K562 (cell line): ENCODE measurements at regions not wholly inside any gene's neighbourhood (a gene's known extent, or its start where the extent isn't known, plus 50 kb on each side); places are given as distances from the start of the nearest gene placed in this dataset.

ENCODE experiments used
- ARID1B ChIP-seq: fragments of 450-650 bp; IDR thresholded peaks from 2 replicates; pipeline ENCODE4 v1.6.1; 2016; ENCODE audit warnings: antibody characterized with exemption, mild to moderate bottlenecking, inconsistent platforms
- BDP1 ChIP-seq: IDR thresholded peaks from 3 replicates; pipeline ENCODE4 v1.6.1; 2011; ENCODE audit not compliant: insufficient read length, insufficient read depth
- DPF2 ChIP-seq: fragments of 450-650 bp; IDR thresholded peaks from 2 replicates; pipeline ENCODE4 v1.6.1; 2016
- L3MBTL2 ChIP-seq: fragments of 450-650 bp; IDR thresholded peaks from 2 replicates; pipeline ENCODE4 v1.6.1; 2016; ENCODE audit warnings: mild to moderate bottlenecking, moderate library complexity
- LEF1 ChIP-seq: fragments of 450-650 bp; IDR thresholded peaks from 2 replicates; pipeline ENCODE4 v1.6.1; 2016; ENCODE audit warnings: mild to moderate bottlenecking
- MXI1 ChIP-seq: IDR thresholded peaks from 2 replicates; pipeline ENCODE4 v1.6.1; 2011; ENCODE audit warnings: low read depth, mild to moderate bottlenecking, improper control_type of control experiment, low read length
- PRPF4 ChIP-seq: fragments of 200-400 bp; formaldehyde crosslinking; IDR thresholded peaks from one replicate; pipeline ENCODE4 v1.6.1; 2017; ENCODE audit warnings: low read length, low read depth, mild to moderate bottlenecking; ENCODE audit not compliant: insufficient read depth, poor library complexity, severe bottlenecking
- TBL1XR1 ChIP-seq, 2 experiments: IDR thresholded peaks; 2 replicates each; pipeline ENCODE4 v1.6.1; 2012; ENCODE audit warnings: improper control_type of control experiment in 2 of 2, low read length in 2 of 2, mild to moderate bottlenecking in 1 of 2
- ZBTB1 ChIP-seq: sonication (generic); formaldehyde crosslinking; IDR thresholded peaks from 2 replicates; pipeline ENCODE4 v1.8.1; 2023; ENCODE audit warnings: missing genetic modification reagents, low read depth, mild to moderate bottlenecking, borderline replicate concordance
- ZBTB8A ChIP-seq: fragments of 450-650 bp; IDR thresholded peaks from 2 replicates; pipeline ENCODE4 v1.6.1; 2018; ENCODE audit warnings: mild to moderate bottlenecking, moderate library complexity; ENCODE audit not compliant: partially characterized antibody
- ZEB2 ChIP-seq: fragments of 450-650 bp; IDR thresholded peaks from 2 replicates; pipeline ENCODE4 v1.6.1; 2016
- ZFX ChIP-seq: sonication (generic); formaldehyde crosslinking; IDR thresholded peaks from 2 replicates; pipeline ENCODE4 v1.8.0; 2022; ENCODE audit warnings: mild to moderate bottlenecking, missing genetic modification reagents, moderate library complexity
- ZNF316 ChIP-seq: fragments of 450-650 bp; IDR thresholded peaks from 2 replicates; pipeline ENCODE4 v1.6.1; 2016
- TF ChIP-seq, protein P1 (sequence below): fragments of 200-800 bp; sonication (Bioruptor generic); IDR thresholded peaks from 2 replicates; pipeline ENCODE4 v1.6.1; 2017; ENCODE audit warnings: missing genetic modification characterization, missing compliant biosample characterization
- TF ChIP-seq, protein P2 (sequence below): IDR thresholded peaks from 3 replicates; pipeline ENCODE4 v1.6.1; 2011; ENCODE audit warnings: borderline replicate concordance, mild to moderate bottlenecking; ENCODE audit not compliant: insufficient read length, insufficient read depth

DNA sequence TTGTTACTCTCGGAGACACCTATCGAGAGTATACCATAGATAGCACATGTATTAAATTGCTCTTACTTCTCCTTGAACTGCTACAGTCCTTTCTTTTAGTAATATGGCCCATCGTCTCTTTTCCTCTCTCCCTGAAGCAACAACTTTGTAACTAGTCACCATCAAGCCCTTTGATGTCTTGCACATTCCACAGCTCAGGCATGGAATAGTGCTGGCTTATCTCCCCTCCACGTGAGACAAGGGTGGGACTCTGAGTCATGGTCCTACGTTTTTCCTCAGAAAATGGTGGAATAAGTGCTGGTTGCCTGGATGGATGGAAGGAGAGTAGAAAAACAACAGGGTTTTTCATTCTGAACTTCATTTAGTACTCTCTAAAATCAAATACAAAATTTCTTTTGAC, 163.3 kb upstream of the MBNL1 start (continued):
- no peak for TF ChIP-seq PRPF4
- no peak for TF ChIP-seq ZEB2
- TF ChIP-seq ZBTB1 (CRISPR knock-in tag): no peak
- TF ChIP-seq, protein P1, sequence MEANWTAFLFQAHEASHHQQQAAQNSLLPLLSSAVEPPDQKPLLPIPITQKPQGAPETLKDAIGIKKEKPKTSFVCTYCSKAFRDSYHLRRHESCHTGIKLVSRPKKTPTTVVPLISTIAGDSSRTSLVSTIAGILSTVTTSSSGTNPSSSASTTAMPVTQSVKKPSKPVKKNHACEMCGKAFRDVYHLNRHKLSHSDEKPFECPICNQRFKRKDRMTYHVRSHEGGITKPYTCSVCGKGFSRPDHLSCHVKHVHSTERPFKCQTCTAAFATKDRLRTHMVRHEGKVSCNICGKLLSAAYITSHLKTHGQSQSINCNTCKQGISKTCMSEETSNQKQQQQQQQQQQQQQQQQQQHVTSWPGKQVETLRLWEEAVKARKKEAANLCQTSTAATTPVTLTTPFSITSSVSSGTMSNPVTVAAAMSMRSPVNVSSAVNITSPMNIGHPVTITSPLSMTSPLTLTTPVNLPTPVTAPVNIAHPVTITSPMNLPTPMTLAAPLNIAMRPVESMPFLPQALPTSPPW (CRISPR knock-in tag): no peak
- TF ChIP-seq TBL1XR1 (IDR thresholded peaks at IDR 0.05; ENCODE audit: low read length in 2 of 2): no peak
- TF ChIP-seq, protein P2, sequence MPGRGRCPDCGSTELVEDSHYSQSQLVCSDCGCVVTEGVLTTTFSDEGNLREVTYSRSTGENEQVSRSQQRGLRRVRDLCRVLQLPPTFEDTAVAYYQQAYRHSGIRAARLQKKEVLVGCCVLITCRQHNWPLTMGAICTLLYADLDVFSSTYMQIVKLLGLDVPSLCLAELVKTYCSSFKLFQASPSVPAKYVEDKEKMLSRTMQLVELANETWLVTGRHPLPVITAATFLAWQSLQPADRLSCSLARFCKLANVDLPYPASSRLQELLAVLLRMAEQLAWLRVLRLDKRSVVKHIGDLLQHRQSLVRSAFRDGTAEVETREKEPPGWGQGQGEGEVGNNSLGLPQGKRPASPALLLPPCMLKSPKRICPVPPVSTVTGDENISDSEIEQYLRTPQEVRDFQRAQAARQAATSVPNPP: no peak
- TF ChIP-seq BDP1: no peak
- no peak for TF ChIP-seq ZFX (CRISPR knock-in tag)
- TF ChIP-seq ZBTB8A: no peak
- TF ChIP-seq MXI1: no peak
- peak; percentile 67 for TF ChIP-seq LEF1
- peak; percentile 43; the same call in 1 of the 2 replicates for TF ChIP-seq L3MBTL2
- TF ChIP-seq ZNF316: no peak
- TF ChIP-seq DPF2: 0 out of 2 replicates have a peak, but pooled peaks have one; percentile 20
- TF ChIP-seq ARID1B: peak; percentile 30
